Endothelial cell of umbilical vein (primary cell): ENCODE measurements at regions not wholly inside any gene's neighbourhood (a gene's known extent, or its start where the extent isn't known, plus 50 kb on each side); places are given as distances from the start of the nearest gene placed in this dataset.

ENCODE experiments used
- CTCF ChIP-seq, 2 donors: IDR thresholded peaks; 1 replicate in 1 of 2; 2 replicates in 1 of 2; pipeline ENCODE4 v1.5.1; 2011; ENCODE audit warnings: low read length in 2 of 2, mild to moderate bottlenecking in 2 of 2, moderate library complexity in 2 of 2, control low read depth in 1 of 2, inconsistent platforms in 1 of 2, low read depth in 1 of 2; ENCODE audit not compliant: insufficient read depth in 1 of 2; ENCODE audit errors: extremely low read depth in 1 of 2
- EZH2 ChIP-seq: IDR thresholded peaks from 2 replicates; pipeline ENCODE4 v1.6.1; 2012; ENCODE audit warnings: borderline replicate concordance, low read depth, mild to moderate bottlenecking, moderate library complexity, low read length, inconsistent platforms; ENCODE audit not compliant: severe bottlenecking
- MAX ChIP-seq: IDR thresholded peaks from 2 replicates; pipeline ENCODE4 v1.6.1; 2011; ENCODE audit not compliant: insufficient read depth, insufficient read length
- POLR2A ChIP-seq: IDR thresholded peaks from 2 replicates; pipeline ENCODE4 v1.6.1; 2012; ENCODE audit warnings: low read depth, mild to moderate bottlenecking, control low read depth, low read length

- TF ChIP-seq CTCF (IDR thresholded peaks at IDR 0.05; ENCODE audit: extremely low read depth in 1 of 2, insufficient read depth in 1 of 2, low read depth in 1 of 2, low read length in 2 of 2), result no peak
- no peak for TF ChIP-seq MAX
- TF ChIP-seq EZH2, result no peak
- TF ChIP-seq POLR2A, result no peak
These were observed 364.2 kb downstream of the ZNF516 start for GRCh38 chr18:76130845-76131244.
